ENCODE measurements at regions not wholly inside any gene's neighbourhood (a gene's known extent, or its start where the extent isn't known, plus 50 kb on each side); places are given as distances from the start of the nearest gene placed in this dataset.

- DNase-seq (peak in 1 of 5 donors; percentile 22), ATAC-seq (peak in 1 of 4 donors; percentile 60)
- Histone ChIP-seq H3K36me3 (no peaks in the 10 kb centered on the region), H3K9me3 (peaks cover 0 to 21% (median 4%) of the 10 kb centered on the region in 12 donors), H3K4me1 (peaks cover 0 to 16% (median 0%) of the 10 kb centered on the region in 12 donors), H3K27me3 (no peaks in the 10 kb centered on the region), H3K4me3 (no peak overlapping the region), H3K27ac (peak overlapping the region in 4 of 12 donors; percentile 11 to 67 (median 48))
- TF ChIP-seq, protein P1, sequence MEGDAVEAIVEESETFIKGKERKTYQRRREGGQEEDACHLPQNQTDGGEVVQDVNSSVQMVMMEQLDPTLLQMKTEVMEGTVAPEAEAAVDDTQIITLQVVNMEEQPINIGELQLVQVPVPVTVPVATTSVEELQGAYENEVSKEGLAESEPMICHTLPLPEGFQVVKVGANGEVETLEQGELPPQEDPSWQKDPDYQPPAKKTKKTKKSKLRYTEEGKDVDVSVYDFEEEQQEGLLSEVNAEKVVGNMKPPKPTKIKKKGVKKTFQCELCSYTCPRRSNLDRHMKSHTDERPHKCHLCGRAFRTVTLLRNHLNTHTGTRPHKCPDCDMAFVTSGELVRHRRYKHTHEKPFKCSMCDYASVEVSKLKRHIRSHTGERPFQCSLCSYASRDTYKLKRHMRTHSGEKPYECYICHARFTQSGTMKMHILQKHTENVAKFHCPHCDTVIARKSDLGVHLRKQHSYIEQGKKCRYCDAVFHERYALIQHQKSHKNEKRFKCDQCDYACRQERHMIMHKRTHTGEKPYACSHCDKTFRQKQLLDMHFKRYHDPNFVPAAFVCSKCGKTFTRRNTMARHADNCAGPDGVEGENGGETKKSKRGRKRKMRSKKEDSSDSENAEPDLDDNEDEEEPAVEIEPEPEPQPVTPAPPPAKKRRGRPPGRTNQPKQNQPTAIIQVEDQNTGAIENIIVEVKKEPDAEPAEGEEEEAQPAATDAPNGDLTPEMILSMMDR (IDR thresholded peaks at IDR 0.05), result no peak
- no peak for TF ChIP-seq POLR2A (IDR thresholded peaks at IDR 0.05)
- intact Hi-C loops (cut with DNase I), result loop anchor here in 1 of 10 donors (10.0 kb wide), 1 partner anchor 194 kb away; no protein-coding TSS in a partner anchor
- WGBS, 4 donors, result 39 to 55% (median 52%) methylated on average over 5 of the region's 5 CpGs
Measured at GRCh38 chr6:117169064-117169665, 96.2 kb upstream of the VGLL2 start.

- no peak for DNase-seq
- intact Hi-C loops (cut with DNase I), result loop anchor here in 1 of 10 donors (10.0 kb wide), 1 partner anchor 195 kb away; no protein-coding TSS in a partner anchor
- Histone ChIP-seq H3K36me3 (no peaks in the 10 kb centered on the region), H3K27me3 (no peaks in the 10 kb centered on the region), H3K9me3 (peaks cover 0 to 22% (median 4%) of the 10 kb centered on the region in 12 donors), H3K27ac (peak overlapping the region in 1 of 12 donors; percentile 39), H3K4me3 (no peak overlapping the region), H3K4me1 (peaks cover 0 to 16% (median 0%) of the 10 kb centered on the region in 12 donors)
- 20 to 43% (median 27%) methylated on average over 1 of the region's 1 CpG for WGBS, 4 donors
- TF ChIP-seq, protein P1 (IDR thresholded peaks at IDR 0.05), result no peak
- TF ChIP-seq POLR2A (IDR thresholded peaks at IDR 0.05), result no peak
- ATAC-seq, result no peak
Measured at GRCh38 chr6:117169781-117170281, 95.5 kb upstream of the VGLL2 start.

- no peaks in the 10 kb centered on the region for H3K4me1 ChIP-seq
- no peak overlapping the region for H3K4me3 ChIP-seq
- no peaks in the 10 kb centered on the region for H3K36me3 ChIP-seq
- H3K9me3 ChIP-seq, result peaks cover 0 to 41% (median 4%) of the 10 kb centered on the region in 12 donors
- DNase-seq (no peak), ATAC-seq (no peak)
- H3K27ac ChIP-seq, result no peak overlapping the region
- intact Hi-C loops (cut with DNase I), result no loop called here
- no peaks in the 10 kb centered on the region for H3K27me3 ChIP-seq
- TF ChIP-seq POLR2A (IDR thresholded peaks at IDR 0.05), result no peak
- TF ChIP-seq, protein P1 (IDR thresholded peaks at IDR 0.05), result no peak
Measured at GRCh38 chr6:117174835-117175360, 90.5 kb upstream of the VGLL2 start.

- peaks cover 0 to 5% (median 0%) of the 10 kb centered on the region in 12 donors for H3K9me3 ChIP-seq
- WGBS, 4 donors, result 5 to 10% (median 5%) methylated on average over 2 of the region's 2 CpGs
- no peak overlapping the region for H3K4me3 ChIP-seq
- H3K36me3 ChIP-seq, result no peaks in the 10 kb centered on the region
- H3K27me3 ChIP-seq, result no peaks in the 10 kb centered on the region
- ATAC-seq, result no peak
- TF ChIP-seq, protein P1 (IDR thresholded peaks at IDR 0.05), result peak; percentile 15 to 55 (median 38)
- TF ChIP-seq POLR2A (IDR thresholded peaks at IDR 0.05), result no peak
- no peaks in the 10 kb centered on the region for H3K4me1 ChIP-seq
- DNase-seq, result no peak
- intact Hi-C loops (cut with DNase I), result loop anchor here in 4 of 10 donors (2.0 to 5.0 kb wide), 4 partner anchors 201 to 216 kb away; no protein-coding TSS in a partner anchor
- no peak overlapping the region for H3K27ac ChIP-seq
Measured at GRCh38 chr6:117188627-117189201, 76.6 kb upstream of the VGLL2 start.

Measured in heart left ventricle (tissue), 16 donors.